GM19455 (cell line): ENCODE measurements at regions not wholly inside any gene's neighbourhood (a gene's known extent, or its start where the extent isn't known, plus 50 kb on each side); places are given as distances from the start of the nearest gene placed in this dataset.

Source experiments
- ATAC-seq: cut with Tn5 transposase; IDR thresholded peaks from one replicate; pipeline ENCODE4 v1.9.1; 2021; ENCODE audit not compliant: unreplicated experiment

DNA sequence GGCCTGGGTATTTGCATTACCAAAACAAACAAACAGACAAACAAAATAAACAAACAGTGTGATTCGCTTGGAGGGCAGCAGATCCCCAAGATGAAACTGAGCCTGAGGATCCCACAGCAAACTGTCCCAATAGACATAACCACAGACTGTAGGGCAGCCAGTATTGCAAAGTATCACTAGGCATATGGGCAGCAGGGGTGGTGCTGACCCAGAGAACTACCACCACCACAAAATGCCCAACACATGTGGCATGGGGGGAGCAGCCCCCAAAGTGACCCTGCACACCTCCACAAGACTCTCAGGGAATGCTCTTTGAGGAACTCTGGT, 330.1 kb downstream of the CYRIA start:
- ATAC-seq: no peak

GRCh38 chr2:16334886-16335603, 330.6 kb downstream of the CYRIA start:
- ATAC-seq: no peak

- ATAC-seq: no peak
These were observed 331.3 kb downstream of the CYRIA start for GRCh38 chr2:16334366-16334765.

GRCh38 chr2:16333681-16334080, 332.0 kb downstream of the CYRIA start:
- no peak for ATAC-seq

GRCh38 chr2:16332681-16333557, 332.7 kb downstream of the CYRIA start:
- ATAC-seq: no peak

- no peak for ATAC-seq
These were observed 333.9 kb downstream of the CYRIA start for GRCh38 chr2:16331772-16332171.

DNA sequence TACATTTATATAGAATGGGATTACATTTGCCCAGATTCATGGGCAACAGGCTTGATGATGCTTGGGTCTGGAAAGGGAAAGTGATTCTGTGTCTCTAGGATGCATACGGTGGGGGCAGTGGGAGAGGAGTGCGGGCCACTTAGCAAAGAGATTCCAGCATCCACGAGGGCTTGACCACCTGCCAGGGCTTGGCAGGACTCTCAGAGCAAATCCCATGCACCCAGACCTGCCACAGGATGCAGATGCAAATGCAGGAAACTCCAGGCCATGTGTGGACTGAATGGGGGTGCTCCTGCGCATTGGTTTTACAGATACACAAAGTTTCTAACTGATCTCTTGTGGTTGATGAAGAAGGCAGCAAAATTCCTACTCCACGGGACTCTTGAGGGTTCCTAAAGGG, 334.7 kb downstream of the CYRIA start:
- ATAC-seq: no peak

DNA sequence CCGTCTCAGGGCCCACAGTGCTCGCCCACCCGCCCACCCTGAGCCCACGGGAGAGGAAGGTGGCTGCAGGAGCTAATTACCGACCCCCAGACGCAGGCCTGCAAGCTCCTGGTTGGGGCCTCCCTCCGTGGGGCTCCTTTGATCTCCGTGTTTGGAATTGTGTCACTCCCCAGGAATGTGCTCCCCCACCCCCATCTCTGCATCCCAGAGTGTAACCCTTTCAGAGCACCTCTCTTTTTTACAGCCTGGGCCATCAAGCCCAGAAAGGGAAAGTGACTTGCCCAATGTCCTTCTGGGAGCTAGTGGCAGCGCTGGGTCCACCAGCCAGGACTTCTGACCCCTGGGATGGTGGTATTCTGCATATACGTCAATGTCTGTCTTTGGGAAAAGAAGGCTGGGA, 335.1 kb downstream of the CYRIA start:
- no peak for ATAC-seq

DNA sequence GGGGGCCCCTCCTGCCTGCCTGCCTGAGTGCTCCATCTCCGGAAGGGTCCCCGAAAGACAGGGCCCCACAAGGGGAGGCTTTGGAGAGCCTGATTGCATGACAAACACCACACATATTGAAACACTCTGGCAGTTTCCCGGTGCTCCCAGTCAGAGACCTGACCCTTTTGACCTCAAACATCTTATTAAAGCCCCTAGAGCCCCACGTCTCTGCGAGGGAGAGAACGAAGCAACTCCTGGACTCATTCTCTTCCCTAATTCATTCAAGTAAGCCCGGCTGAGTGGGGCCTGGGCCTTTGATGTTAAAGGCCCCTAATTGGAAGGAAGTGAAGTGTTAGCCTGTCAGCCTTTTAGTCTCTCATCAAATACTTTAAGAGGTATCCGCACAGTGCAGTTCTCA, 335.6 kb downstream of the CYRIA start:
- no peak for ATAC-seq

DNA sequence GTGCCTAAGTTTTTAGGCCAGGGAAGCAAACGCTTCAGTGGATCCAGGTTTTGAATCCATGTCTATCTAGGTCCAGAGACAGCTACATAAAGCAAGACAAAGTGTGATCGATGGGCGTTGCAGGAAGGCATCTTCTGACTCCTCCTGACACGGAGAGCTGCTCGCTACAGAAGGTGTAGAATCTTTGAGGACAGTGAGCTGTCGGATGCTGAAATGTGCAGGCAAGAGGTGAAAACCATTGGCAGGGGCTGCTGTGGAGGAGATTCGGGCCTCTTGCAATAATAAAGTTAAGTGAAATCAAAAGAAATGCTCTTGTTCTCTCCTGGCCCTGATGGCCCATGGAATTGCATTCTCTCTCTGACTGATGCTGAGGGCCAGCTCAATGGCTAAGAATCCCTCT, 336.2 kb downstream of the CYRIA start:
- no peak for ATAC-seq

- no peak for ATAC-seq
These were observed 337.0 kb downstream of the CYRIA start for GRCh38 chr2:16328521-16329190.

GRCh38 chr2:16327326-16327725, 338.3 kb downstream of the CYRIA start:
- no peak for ATAC-seq

GRCh38 chr2:16326711-16327300, 338.8 kb downstream of the CYRIA start:
- no peak for ATAC-seq

GRCh38 chr2:16325976-16326510, 339.6 kb downstream of the CYRIA start:
- no peak for ATAC-seq

- no peak for ATAC-seq
These were observed 340.3 kb downstream of the CYRIA start for GRCh38 chr2:16325016-16325975.

GRCh38 chr2:16324544-16324937, 341.1 kb downstream of the CYRIA start:
- ATAC-seq: no peak

DNA sequence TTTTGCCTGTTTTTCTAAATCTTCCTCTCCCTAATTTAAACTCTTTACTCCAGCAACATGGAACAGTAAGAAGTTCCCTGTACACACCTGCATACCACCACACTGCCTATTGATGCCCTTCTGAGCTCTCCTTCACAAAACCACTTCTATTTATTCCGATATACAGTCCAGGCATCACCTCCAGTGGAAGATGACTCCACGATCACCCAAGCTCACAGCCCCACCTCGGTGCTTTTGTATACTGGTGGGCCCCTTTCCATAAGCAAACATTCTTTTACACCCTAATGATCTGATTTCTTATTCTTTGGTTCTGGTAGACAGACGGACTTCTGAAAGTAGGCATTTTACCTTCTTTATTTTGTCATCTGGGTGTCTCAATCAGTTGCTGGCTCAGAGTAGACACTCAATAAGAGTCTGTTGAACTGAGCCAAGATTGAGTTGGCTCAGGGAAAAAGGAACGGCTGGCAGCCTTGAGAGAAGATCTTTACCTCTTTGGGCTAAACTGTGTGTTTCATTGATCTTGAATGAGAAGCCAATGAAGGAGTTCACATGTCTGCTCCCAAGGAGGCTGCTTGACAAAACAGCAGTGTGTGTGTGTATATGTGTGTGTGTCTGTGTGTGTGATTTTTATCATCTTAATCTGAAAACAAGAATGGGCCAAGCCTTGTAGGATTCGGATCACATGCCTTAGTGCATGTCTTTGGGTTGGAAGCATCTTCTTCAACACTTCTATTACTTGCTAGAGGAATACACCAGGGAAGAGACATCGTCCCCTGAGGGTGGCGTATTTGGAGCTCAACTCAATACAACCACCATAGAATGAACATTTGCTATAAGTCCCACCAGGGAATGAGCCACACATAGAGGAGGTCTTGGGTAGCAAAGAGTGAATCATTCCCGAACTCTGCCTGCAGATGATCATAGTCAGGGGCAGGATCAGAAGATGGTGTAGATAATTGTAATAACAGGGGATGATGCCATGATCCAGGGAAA, 341.8 kb downstream of the CYRIA start:
- ATAC-seq: no peak

GRCh38 chr2:16323126-16323520, 342.5 kb downstream of the CYRIA start:
- ATAC-seq: no peak
